ENCODE measurements at regions not wholly inside any gene's neighbourhood (a gene's known extent, or its start where the extent isn't known, plus 50 kb on each side); places are given as distances from the start of the nearest gene placed in this dataset.
A peak's percentile ranks its signal among the peaks of the same experiment; 100 is the strongest.

GRCh38 chr7:115223959-115224358 lies 302.1 kb downstream of the MDFIC start:
- TF ChIP-seq ZNF175 (tag by site-specific recombination; IDR thresholded peaks at IDR 0.05) (no peak), ZNF660 (tag by site-specific recombination; IDR thresholded peaks at IDR 0.05) (0 out of 2 replicates have a peak, but pooled peaks have one; percentile 28), SP7 (tag by site-specific recombination; IDR thresholded peaks at IDR 0.05) (peak; percentile 64; the same call in 1 of the 2 replicates), ZNF777 (tag by site-specific recombination; IDR thresholded peaks at IDR 0.05; ENCODE audit: borderline replicate concordance) (no peak), ATF2 (tag by site-specific recombination; IDR thresholded peaks at IDR 0.05; ENCODE audit: low read depth) (peak; percentile 74), ZNF335 (tag by site-specific recombination; conservative IDR thresholded peaks at IDR 0.05) (0 out of 2 replicates have a peak, but pooled peaks have one; percentile 8), ZNF621 (tag by site-specific recombination; IDR thresholded peaks at IDR 0.05) (no peak)
- TF ChIP-seq, protein P1, sequence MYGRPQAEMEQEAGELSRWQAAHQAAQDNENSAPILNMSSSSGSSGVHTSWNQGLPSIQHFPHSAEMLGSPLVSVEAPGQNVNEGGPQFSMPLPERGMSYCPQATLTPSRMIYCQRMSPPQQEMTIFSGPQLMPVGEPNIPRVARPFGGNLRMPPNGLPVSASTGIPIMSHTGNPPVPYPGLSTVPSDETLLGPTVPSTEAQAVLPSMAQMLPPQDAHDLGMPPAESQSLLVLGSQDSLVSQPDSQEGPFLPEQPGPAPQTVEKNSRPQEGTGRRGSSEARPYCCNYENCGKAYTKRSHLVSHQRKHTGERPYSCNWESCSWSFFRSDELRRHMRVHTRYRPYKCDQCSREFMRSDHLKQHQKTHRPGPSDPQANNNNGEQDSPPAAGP (tag by site-specific recombination; IDR thresholded peaks at IDR 0.05): no peak
- H3K36me3 ChIP-seq (ENCODE audit: control insufficient read depth in 2 of 2, insufficient read depth in 1 of 2, low read length in 2 of 2): no peaks in the 10 kb centered on the region
- ChIA-PET CTCF (no interaction called here), POLR2A (no interaction called here)
- H3K4me1 ChIP-seq (ENCODE audit: control insufficient read depth, insufficient read depth, low read length): peaks cover 8% of the 10 kb centered on the region
- no peaks in the 10 kb centered on the region for H3K9me3 ChIP-seq (ENCODE audit: control insufficient read depth, insufficient read depth, low read depth, low read length)
- H3K27ac ChIP-seq (ENCODE audit: extremely low read depth, low read depth, low read length): no peak overlapping the region
- no peak overlapping the region for H3K4me3 ChIP-seq (ENCODE audit: low read depth, low read length)

GRCh38 chr7:115221456-115221855 lies 299.6 kb downstream of the MDFIC start:
- CTCF ChIA-PET: no interaction called here
- POLR2A ChIA-PET: interaction anchor here (0.7 kb wide), 1 partner anchor 9 kb away, joined by 3 read pairs; no protein-coding TSS in a partner anchor
- H3K36me3 ChIP-seq (ENCODE audit: control insufficient read depth in 2 of 2, insufficient read depth in 1 of 2, low read length in 2 of 2): no peaks in the 10 kb centered on the region
- H3K4me1 ChIP-seq (ENCODE audit: control insufficient read depth, insufficient read depth, low read length): peaks cover 6% of the 10 kb centered on the region
- TF ChIP-seq ZNF175 (tag by site-specific recombination; IDR thresholded peaks at IDR 0.05): no peak
- TF ChIP-seq, protein P2, sequence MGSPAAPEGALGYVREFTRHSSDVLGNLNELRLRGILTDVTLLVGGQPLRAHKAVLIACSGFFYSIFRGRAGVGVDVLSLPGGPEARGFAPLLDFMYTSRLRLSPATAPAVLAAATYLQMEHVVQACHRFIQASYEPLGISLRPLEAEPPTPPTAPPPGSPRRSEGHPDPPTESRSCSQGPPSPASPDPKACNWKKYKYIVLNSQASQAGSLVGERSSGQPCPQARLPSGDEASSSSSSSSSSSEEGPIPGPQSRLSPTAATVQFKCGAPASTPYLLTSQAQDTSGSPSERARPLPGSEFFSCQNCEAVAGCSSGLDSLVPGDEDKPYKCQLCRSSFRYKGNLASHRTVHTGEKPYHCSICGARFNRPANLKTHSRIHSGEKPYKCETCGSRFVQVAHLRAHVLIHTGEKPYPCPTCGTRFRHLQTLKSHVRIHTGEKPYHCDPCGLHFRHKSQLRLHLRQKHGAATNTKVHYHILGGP (tag by site-specific recombination; IDR thresholded peaks at IDR 0.05): peak; percentile 74
- H3K4me3 ChIP-seq (ENCODE audit: low read depth, low read length): no peak overlapping the region
- H3K27ac ChIP-seq (ENCODE audit: extremely low read depth, low read depth, low read length): no peak overlapping the region
- H3K9me3 ChIP-seq (ENCODE audit: control insufficient read depth, insufficient read depth, low read depth, low read length): no peaks in the 10 kb centered on the region

DNA sequence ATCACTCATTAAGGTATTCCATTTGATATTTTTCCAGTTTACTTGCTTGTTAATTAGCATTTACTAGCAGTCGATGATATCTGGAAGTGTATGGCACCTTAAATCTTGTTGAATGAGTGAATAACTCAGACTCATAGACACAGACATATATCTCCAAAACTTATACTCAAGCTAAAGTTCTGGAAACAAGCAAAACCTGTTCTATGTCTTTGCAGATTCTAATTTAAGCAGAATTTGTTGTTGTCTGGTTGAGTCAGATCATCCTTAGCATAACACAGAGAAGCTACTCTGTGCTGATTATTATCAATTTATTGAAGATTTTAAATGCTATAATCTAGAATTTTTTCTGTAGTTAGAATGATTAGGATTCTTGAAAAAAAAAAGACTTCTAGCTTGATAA lies 296.2 kb downstream of the MDFIC start:
- H3K4me1 ChIP-seq (ENCODE audit: control insufficient read depth, insufficient read depth, low read length): no peaks in the 10 kb centered on the region
- no peak overlapping the region for H3K27ac ChIP-seq (ENCODE audit: extremely low read depth, low read depth, low read length)
- ChIA-PET POLR2A (no interaction called here), CTCF (interaction anchor here (0.6 to 2.0 kb wide), 4 partner anchors 14 to 461 kb away, joined by 3 to 11 read pairs (median 6); no protein-coding TSS in a partner anchor)
- H3K4me3 ChIP-seq (ENCODE audit: low read depth, low read length): no peak overlapping the region
- no peaks in the 10 kb centered on the region for H3K9me3 ChIP-seq (ENCODE audit: control insufficient read depth, insufficient read depth, low read depth, low read length)
- H3K36me3 ChIP-seq (ENCODE audit: control insufficient read depth in 2 of 2, insufficient read depth in 1 of 2, low read length in 2 of 2): no peaks in the 10 kb centered on the region
- TF ChIP-seq ZNF157 (tag by site-specific recombination; IDR thresholded peaks at IDR 0.05): no peak
- TF ChIP-seq SETDB1 (IDR thresholded peaks at IDR 0.05; ENCODE audit: insufficient read length, low read length): no peak
- TF ChIP-seq, protein P3, sequence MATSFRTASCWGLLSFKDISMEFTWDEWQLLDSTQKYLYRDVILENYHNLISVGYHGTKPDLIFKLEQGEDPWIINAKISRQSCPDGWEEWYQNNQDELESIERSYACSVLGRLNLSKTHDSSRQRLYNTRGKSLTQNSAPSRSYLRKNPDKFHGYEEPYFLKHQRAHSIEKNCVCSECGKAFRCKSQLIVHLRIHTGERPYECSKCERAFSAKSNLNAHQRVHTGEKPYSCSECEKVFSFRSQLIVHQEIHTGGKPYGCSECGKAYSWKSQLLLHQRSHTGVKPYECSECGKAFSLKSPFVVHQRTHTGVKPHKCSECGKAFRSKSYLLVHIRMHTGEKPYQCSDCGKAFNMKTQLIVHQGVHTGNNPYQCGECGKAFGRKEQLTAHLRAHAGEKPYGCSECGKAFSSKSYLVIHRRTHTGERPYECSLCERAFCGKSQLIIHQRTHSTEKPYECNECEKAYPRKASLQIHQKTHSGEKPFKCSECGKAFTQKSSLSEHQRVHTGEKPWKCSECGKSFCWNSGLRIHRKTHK (tag by site-specific recombination; IDR thresholded peaks at IDR 0.05): no peak
- TF ChIP-seq OSR2 (tag by site-specific recombination; IDR thresholded peaks at IDR 0.05): no peak
- no peak for TF ChIP-seq ZNF561 (tag by site-specific recombination; IDR thresholded peaks at IDR 0.05; ENCODE audit: borderline replicate concordance)
- no peak for TF ChIP-seq KLF9 (tag by site-specific recombination; IDR thresholded peaks at IDR 0.05; ENCODE audit: low read depth)
- TF ChIP-seq ZNF747 (tag by site-specific recombination; IDR thresholded peaks at IDR 0.05): no peak
- no peak for TF ChIP-seq KLF10 (tag by site-specific recombination; IDR thresholded peaks at IDR 0.05)
- no peak for TF ChIP-seq IKZF3 (tag by site-specific recombination; IDR thresholded peaks at IDR 0.05)
- TF ChIP-seq ZNF274 (IDR thresholded peaks at IDR 0.05; ENCODE audit: low read length): no peak
- no peak for TF ChIP-seq ZNF274 (tag by site-specific recombination; IDR thresholded peaks at IDR 0.05; ENCODE audit: borderline replicate concordance)
- TF ChIP-seq, protein P4, sequence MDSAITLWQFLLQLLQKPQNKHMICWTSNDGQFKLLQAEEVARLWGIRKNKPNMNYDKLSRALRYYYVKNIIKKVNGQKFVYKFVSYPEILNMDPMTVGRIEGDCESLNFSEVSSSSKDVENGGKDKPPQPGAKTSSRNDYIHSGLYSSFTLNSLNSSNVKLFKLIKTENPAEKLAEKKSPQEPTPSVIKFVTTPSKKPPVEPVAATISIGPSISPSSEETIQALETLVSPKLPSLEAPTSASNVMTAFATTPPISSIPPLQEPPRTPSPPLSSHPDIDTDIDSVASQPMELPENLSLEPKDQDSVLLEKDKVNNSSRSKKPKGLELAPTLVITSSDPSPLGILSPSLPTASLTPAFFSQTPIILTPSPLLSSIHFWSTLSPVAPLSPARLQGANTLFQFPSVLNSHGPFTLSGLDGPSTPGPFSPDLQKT (IDR thresholded peaks at IDR 0.05; ENCODE audit: borderline replicate concordance, low read depth, low read length): no peak
- TF ChIP-seq ZNF701 (tag by site-specific recombination; IDR thresholded peaks at IDR 0.05): no peak
- TF ChIP-seq ZNF843 (tag by site-specific recombination; IDR thresholded peaks at IDR 0.05): no peak
- no peak for TF ChIP-seq SP7 (tag by site-specific recombination; IDR thresholded peaks at IDR 0.05)
- no peak for TF ChIP-seq TCF7L2 (IDR thresholded peaks at IDR 0.05; ENCODE audit: borderline replicate concordance, low read depth, low read length)
- TF ChIP-seq ZNF324 (tag by site-specific recombination; IDR thresholded peaks at IDR 0.05): no peak
- no peak for TF ChIP-seq ZNF132 (tag by site-specific recombination; IDR thresholded peaks at IDR 0.05; ENCODE audit: borderline replicate concordance)
